ENCODE measurements at regions not wholly inside any gene's neighbourhood (a gene's known extent, or its start where the extent isn't known, plus 50 kb on each side); places are given as distances from the start of the nearest gene placed in this dataset.
"Not testable (repeated sequence)": the region's sequence is repeated elsewhere in the genome, so short reads cannot be mapped to it uniquely, and the experiment has no call there.

DNA sequence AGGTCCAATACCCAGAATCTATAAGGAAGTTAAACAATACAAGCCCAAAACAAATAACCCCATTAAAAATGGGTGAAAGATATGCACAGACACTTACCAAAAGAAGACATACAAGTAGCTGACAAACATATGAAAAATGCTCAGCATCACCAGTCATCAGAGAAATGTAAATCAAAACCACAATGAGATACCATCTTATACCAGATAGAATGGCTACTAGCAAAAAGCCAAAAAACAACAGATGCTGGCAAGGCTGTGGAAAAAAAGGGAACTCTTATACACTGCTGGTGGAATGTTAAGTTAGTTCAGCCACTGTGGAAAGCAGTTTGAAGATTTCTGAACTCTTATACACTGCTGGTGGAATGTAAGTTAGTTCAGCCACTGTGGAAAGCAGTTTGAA is 331.1 kb downstream of the KIF20B start:
- FAIRE-seq: no peak

DNA sequence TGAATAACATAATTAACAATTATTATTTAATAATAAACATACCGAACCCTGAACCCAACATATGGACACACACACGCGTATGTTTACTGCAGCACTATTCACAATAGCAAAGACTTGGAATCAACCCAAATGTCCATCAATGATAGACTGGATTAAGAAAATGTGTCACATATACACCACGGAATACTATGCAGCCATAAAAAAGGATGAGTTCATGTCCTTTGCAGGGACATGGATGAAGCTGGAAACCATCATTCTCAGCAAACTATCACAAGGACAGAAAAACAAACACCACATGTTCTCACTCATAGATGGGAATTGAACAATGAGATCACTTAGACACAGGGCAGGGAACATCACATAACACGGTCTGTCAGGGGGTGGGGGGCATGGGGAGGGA is 333.5 kb downstream of the KIF20B start:
- not testable (repeated sequence) for FAIRE-seq

DNA sequence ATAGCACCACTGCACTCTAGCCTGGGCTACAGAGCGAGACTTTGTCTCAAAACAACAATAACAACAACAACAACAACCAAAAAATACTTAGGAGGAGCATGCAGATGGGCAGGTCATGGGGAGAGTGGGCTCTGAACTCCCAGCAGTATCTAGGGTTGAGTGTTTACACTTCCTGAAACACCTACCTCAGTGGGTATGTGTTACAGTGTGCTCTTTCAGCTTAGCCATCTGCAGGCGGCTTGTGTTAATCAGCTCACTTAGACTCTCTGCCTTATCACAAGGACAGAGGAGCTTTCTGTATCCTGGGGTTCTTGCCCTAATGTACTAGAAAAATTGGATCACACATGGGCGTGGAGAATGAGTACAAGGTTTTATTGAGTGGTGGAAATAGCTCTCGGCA is 340.2 kb downstream of the KIF20B start:
- FAIRE-seq: no peak

DNA sequence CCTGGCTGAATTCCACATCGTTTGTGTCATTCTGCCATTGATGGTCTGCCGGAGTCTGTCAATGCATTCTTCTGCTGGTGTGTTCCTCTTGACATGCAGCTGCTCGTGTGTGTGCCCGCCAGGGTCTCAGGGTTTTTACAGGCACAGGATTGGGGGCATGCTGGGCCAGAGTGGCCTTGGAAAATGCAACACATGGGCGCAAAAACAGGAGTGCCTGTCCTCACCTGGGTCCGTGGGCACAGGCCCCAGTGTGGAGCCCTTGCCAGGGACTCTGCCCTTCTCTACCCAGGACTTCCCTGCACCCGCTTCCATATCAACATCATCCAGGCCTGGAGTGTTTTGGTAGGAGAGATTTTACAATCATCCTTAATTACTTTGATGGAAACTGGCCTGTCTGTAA is 340.7 kb downstream of the KIF20B start:
- no peak for FAIRE-seq

DNA sequence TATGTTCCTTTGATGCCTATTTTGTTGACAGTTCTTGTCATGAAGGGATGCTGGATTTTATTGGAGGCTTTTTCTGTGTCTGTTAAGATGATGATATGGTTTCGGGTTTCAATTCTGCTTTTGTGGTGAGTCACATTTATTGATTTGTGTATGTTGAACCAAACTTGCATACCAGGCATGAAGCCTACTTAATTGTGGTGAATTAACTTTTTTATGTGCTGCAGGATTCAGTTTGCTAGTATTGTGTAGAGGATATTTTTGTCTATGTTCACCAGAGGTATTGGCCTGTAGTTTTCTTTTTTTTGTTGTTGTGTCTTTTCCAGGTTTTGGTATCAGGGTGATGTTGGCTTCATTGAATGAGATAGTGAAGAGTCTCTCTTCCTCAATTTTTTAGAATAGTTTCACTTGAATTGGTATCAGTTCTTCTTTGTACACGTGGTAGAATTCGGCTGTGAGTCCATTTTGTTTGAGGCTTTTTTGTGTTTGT is 345.9 kb downstream of the KIF20B start:
- FAIRE-seq: no peak

DNA sequence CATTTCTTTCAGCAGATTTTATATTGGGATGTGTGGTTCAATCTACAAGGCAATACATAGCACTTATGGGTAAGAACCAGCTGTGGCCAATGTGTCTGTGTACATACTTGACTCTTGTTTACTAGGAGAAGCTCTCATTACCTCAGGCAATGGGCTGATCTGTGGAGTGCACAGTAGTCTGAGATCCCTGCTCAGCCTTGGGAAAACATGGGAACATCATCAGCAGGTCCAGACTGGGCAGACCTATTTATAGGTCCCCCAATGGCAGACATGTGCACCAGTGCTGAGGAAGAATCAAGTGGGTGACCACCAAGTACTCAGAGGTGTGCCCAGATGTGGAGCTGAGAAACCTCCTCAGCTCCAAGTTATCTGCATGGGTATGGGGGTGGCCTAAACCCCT is 349.7 kb downstream of the KIF20B start:
- no peak for FAIRE-seq

DNA sequence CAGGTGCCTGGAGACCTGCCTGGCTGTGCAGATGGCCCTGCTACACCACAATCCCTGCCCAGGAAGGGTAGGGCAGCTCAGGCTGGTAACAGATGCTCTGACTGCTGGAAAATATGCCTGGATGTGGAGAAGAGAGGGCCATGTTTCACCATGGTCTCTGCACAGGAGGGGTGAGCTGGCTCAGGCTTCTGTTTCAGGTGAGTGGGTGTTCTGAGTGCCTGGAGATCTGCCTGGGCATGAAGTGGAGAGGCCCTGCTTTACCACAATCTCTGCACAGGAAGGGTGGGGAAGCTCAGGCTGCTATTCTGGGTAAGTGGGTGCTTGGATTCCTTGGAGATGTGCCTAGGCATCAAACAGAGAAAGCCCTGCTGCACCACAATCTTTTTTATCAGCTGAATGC is 350.1 kb downstream of the KIF20B start:
- no peak for FAIRE-seq

DNA sequence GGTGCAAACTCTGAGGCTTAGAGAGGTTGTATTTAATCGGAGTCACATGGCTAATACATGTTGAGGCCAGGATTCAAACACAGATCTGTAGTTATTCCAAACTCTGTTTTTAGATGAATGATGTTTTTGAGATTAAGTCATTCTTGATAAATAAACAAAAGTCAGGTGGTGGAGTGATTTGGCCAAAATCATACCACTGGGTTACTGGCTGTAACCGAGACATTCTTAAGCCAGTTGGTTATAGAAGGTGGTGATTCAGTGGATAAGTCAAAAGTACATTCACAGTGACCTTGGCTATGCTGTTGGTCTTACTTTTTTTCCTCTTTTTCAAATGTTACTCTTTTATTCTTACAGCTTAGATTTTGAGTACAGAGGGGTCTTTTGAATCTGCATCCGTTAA is 361.4 kb downstream of the KIF20B start:
- FAIRE-seq: no peak

DNA sequence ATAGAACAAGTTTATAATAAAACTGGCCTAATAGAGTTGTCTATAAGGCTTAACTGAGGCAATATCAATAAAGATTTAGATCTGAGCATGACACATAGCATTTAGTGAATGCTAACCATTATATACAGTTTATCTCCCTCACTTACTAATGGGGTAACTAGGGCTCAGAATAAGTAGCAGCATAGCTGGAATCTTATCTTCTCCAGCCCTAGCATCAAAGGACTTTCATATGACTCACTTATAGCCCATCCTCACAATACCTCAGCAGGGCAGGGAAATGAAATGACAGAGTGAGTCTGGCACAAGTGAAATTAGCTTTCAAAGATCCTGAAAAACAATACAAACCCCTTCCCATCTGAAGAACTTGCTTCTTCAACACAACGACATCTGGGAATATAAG is 362.9 kb downstream of the KIF20B start:
- no peak for FAIRE-seq

DNA sequence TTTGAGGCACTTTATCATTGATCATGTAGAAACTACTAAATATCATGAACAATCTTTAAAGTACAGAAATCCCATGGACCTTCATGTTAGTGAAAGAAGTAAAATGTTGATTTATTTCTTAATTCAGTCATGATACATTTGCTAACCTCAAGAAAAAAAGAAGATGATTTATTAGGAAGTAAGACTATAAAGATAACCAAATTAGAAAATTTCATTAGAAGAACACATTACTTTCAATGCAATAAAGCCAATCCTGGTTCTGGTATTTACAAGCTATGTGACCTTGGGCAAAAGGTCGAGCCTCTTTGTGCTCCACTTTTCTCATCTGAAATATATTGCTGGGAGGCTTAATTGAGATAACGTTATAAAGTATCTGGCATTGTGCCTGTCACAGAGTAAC is 365.0 kb downstream of the KIF20B start:
- FAIRE-seq: no peak

DNA sequence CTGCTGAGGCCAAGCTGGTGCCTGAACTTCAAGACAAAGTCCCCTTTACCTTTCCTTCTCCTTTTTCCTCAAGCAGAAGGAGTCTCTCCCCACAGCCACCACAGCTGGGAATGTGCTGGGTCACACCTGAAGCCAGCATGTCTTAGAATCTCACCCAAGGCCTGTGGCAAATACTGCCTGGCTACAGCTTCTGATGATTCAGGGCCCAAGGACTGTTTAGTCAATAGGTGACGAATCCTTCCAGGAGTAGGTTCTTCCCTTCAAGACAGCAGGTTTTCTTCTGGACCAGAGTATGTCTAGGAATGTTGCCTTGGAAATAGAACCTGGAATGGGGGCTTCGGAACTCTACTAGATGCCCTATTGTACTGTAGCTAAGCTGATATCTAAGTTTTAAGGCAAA is 374.6 kb downstream of the KIF20B start:
- FAIRE-seq: no peak

DNA sequence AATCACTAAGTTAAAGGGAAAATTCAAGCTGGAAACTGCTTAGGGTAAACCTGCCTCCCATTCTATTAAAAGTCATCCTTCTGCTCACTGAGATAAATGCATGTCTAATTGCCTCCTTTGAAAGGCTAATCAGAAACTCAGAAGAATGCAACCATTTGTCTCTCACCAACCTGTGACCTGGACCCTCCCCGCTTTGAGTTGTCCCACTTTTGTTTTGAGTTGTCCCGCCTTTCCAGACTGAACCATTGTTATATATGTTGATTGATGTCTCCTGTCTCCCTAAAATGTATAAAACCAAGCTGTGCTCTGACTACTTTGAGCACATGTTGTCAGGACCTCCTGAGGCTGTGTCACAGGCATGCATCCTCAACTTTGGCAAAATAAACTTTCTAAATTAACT is 378.4 kb downstream of the KIF20B start:
- FAIRE-seq: no peak

DNA sequence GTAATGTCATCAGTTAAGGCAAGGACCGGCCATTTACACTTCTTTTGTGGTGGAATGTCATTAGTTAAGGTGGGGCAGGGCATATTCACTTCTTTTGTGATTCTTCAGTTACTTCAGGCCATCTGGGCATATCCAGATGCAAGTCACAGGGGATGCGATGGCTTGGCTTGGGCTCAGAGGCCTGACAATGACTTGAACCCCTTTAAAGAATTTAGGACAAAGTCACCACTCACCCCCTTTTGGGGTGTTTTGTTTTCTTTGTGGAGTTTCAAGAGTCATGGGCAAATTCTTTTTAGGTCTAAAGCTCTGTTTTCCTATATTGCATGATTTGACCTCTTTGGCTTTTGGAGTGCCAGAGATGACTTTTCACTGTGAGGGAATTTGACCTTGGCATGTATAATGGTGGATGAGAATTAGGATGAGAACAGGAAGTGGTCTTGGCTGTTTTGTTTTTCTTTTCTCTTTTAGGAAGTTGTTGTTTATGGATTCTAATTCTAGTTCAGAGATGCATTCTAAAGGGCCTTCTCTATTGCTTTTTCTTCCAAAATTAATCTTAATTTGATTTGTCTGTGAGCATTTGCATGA is 385.3 kb downstream of the KIF20B start:
- not testable (repeated sequence) for FAIRE-seq

DNA sequence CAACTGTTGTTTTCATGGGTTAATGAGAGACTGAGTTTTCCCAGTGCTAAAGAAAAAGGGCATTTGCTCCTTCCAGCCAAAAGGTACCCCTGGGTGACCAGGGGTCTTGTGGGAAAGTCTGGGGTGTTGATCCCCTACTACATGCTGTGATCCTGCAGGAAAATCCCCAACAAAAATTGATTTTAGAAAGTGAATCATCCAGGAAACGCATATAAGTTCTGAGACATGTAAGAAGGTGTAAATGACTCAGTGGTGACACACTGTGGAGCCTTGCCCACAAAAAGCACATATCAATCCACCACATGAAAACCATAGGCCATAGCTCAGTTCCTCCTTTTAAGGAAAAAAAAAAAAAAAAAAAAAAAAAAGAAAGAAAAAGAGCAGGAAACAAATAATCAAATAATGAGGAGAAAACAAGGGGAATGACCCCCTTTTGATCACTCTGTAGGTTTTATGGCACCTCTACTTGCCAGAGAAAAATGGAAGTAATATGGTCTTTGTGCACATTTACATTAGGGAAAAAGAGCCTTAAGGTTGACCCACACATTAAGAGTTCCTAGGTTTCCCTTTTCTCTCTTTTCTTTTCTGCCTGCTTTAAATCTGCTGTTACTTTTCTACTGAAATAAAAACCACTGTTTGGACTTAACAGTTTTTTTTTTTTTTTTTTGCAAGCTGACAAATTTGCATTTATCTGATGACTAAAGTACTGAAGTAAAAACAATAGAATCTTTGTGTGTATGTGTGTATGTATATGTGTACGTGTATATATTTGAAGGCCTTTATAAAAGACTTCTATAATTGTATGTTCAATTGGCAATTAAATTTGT is 386.0 kb downstream of the KIF20B start:
- no peak for FAIRE-seq

DNA sequence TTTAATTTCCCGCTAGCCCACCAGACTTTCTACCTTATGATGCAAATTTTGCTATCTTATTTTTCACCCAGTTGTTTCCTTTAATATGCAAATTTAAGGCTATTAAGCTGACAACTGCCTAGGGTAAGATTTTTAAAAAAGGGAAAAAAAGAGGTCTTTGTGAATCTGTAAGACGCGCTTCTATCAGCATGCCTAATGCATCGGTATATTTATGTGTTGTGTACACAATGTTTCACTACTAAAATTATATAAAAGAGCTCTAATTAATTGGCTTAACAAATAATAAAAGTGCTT is 386.6 kb downstream of the KIF20B start:
- FAIRE-seq: no peak

DNA sequence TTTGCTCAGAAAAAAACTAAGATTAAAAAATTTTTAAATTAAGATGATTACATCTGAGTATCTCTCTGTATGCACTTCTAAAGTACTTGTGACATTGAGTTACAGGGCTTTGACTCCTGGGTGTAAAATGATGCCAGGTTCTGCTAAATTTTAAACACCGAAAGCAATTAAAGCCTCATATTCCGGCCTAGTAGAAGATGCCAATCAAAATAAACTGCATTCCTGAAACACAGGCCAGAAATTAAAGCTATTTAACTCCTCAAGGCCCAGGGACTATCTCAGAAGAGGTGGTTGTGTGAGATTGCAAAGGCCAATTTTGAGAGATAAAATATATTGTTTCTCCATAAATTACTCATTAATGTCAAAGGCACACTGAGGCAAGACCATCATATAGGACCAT is 388.3 kb downstream of the KIF20B start:
- no peak for FAIRE-seq

DNA sequence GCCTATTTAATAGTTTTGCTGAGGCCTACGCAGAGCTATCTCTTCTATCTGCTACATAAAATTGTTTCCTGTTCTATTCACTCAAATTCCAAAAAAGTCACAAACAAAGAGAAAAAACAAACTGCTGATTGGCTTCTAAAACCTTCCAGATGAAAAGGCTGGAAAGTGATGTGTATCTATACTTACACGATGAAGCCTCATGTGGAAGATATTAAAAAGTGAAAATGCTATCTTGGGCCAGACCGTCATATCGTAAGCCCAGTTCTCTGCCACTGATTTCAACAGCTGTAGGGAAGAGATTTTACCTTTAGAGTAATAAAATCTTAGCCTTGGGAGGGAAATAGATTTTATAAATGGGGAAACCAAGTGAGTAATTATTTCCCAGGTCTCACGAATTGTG is 394.8 kb downstream of the KIF20B start:
- FAIRE-seq: no peak

DNA sequence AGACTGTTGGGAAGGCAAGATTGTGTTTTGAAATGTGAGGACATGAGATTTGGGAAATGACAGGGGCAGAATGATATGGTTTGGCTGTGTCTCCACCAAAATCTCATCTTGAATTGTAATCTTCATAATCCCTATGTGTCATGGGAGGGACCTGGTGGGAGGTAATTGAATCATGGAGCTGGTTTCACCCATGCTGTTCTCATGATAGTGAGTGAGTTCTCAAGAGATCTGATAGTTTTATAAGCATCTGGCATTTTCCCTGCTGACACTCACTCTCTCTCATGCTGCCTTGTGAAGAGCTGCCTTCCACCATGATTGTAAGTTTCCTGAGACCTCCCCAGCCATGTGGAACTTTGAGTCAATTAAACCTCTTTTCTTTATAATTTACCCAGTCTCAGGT is 406.2 kb downstream of the KIF20B start:
- not testable (repeated sequence) for FAIRE-seq

DNA sequence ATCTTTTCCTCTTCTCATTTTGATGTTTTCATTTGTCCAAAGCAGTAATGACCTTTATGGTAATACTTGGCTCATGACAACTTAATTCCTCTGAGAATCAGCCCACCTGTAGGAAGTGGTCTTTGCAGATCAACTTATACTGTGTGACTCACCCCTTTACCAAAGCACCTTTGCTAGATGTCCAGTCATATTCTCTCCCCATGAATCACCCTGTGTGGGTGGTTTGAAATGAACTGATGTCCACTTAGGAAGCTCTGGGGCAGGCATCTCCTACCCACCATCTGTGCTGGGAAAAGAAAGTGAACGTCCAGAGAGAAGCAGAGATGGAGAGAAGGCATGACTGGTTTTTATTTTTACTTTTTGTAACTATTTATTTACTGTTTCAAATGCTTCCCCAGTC is 410.3 kb downstream of the KIF20B start:
- FAIRE-seq: no peak

DNA sequence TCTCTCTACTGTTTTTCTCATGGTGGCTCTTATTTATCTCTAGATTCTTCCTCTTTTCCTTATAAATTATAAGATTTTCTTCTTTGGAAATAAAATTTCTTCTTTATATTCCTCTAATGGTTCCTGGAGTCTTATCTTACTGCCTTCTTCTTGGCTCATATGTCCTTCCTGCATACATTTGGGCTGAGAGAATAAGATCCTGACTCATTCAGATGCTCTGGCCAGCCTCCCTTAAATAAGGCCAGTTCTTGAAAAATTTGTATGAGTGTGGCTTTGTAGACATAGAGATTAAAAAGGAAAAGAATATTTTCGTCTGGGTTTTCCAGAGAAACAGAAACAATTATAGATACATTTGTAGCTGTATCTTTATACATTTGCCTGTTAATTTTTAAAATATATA is 411.3 kb downstream of the KIF20B start:
- no peak for FAIRE-seq

DNA sequence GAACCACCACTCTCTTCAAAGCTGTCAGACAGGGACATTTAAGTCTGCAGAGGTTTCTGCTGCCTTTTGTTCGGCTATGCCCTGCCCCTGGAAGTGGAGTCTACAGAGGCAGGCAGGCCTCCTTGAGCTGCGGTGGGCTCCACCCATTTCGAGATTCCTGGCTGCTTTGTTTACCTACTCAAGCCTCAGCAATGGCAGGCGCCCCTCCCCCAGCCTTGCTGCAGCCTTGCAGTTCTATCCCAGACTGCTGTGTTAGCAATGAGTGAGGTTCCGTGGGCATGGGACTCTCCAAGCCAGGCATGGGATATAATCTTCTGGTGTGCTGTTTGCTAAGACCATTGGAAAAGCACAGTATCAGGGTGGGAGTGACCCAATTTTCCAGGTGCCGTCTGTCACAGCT is 417.2 kb downstream of the KIF20B start:
- not testable (repeated sequence) for FAIRE-seq

DNA sequence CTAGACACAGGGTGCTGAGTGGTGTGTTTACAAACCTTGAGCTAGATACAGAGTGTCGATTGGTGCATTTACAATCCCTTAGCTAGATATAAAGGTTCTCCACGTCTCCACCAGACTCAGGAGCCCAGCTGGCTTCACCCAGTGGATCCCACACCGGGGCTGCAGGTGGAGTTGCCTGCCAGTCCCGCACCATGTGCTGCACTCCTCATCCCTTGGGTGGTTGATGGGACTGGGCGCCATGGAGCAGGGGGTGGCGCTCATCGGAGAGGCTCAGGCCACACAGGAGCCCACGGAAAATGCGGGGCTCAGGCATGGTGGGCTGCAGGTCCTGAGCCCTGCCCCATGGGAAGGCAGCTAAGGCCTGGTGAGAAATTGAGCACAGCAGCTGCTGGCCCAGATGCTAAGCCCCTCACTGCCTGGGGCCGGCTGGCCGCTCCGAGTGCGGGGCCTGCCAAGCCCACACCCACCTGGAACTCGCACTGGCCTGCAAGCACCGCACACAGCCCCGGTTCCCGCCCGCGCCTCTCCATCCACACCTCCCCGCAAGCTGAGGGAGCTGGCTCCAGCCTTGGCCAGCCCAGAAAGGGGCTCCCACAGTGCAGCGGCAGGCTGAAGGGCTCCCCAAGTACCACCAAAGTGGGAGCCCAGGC is 418.4 kb downstream of the KIF20B start:
- FAIRE-seq: not testable (repeated sequence)

DNA sequence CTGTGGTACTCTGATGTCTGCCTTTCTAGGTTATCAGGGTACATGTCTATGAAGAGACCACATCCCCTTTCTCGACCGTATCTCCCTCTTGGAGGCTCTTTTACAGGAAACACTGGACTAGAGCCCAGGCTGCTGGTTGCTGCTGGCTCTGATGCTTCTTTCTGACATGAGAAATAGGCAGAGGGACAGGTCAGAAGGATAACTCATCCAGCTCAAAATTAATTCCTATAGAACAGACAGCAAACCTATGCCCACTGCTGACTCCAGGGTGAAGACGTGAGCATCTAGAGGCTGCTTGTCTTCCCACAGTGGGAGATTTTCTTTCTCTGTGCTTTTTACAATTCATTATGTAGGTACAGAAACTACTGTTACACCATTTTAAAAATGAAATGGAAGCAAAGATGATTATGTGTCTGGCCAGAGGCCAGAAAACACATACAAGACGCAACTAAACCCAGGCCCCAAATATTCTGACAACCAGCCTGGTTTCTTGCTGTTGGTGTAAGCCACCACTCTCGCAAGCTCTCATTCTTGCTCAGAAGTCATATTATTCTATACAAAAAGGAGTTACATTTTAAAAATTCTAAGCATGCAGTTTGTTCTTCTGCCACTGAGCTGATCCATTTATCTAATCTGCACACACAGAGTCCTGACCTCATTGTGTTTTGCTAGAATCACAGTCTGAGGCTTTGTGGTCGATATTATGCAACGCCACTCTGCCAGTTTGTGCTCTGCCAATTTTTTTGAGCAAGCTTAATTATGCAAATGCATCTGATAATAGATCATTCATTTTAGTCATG is 424.3 kb downstream of the KIF20B start:
- no peak for FAIRE-seq

DNA sequence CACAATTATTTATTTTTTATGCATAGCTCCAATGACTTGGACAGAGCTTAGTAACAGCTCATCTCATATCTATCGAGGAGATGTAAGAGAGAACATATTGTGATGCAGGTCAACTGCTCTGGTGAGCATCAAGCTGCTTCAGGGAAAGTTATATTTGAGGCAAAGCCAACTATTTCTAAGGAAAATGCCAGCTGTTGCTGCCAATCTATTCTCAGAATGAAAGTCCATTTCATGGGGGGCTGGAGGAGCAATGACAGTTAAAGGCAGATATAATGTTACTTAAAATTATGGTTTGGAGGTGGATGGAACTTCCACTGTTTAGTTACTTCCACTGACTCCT is 424.8 kb downstream of the KIF20B start:
- FAIRE-seq: no peak
